Osteoblast (primary cell): ENCODE measurements at regions not wholly inside any gene's neighbourhood (a gene's known extent, or its start where the extent isn't known, plus 50 kb on each side); places are given as distances from the start of the nearest gene placed in this dataset.

ENCODE experiments used
- DNase-seq: peaks from one replicate; pipeline ENCODE4 v3.0.0; 2011; ENCODE audit warnings: low spot score, mixed read lengths; ENCODE audit not compliant: insufficient read length; ENCODE audit errors: missing footprints
- H2AFZ ChIP-seq: 2 replicates; pipeline ENCODE4 v1.6.0; 2011; ENCODE audit warnings: mild to moderate bottlenecking, low read length
- H3K27ac ChIP-seq: 2 replicates; pipeline ENCODE4 v1.5.1; 2011; ENCODE audit warnings: mild to moderate bottlenecking, low read depth, low read length, moderate library complexity
- H3K27me3 ChIP-seq: 2 replicates; pipeline ENCODE4 v1.6.0; 2012; ENCODE audit warnings: mild to moderate bottlenecking, control low read depth, inconsistent platforms, low read length, moderate library complexity; ENCODE audit not compliant: insufficient read depth
- H3K36me3 ChIP-seq: 2 replicates; pipeline ENCODE4 v1.5.1; 2011; ENCODE audit warnings: mild to moderate bottlenecking, low read length, control low read depth, moderate library complexity; ENCODE audit not compliant: insufficient read depth
- H3K4me1 ChIP-seq: 2 replicates; pipeline ENCODE4 v1.5.1; 2011; ENCODE audit warnings: mild to moderate bottlenecking, low read length, control low read depth, moderate library complexity; ENCODE audit not compliant: insufficient read depth
- H3K4me2 ChIP-seq: 2 replicates; pipeline ENCODE4 v1.6.0; 2011; ENCODE audit warnings: mild to moderate bottlenecking, low read length; ENCODE audit not compliant: insufficient read depth
- H3K4me3 ChIP-seq: fragments of 200-600 bp; sonication (generic); 3 replicates; pipeline ENCODE4 v1.5.1; 2012; ENCODE audit warnings: mild to moderate bottlenecking, low read length, inconsistent platforms; ENCODE audit not compliant: insufficient read depth
- H3K79me2 ChIP-seq: 2 replicates; pipeline ENCODE4 v1.6.0; 2012; ENCODE audit warnings: mild to moderate bottlenecking, low read length, control low read depth, inconsistent platforms; ENCODE audit not compliant: insufficient read depth
- H3K9me3 ChIP-seq: 2 replicates; pipeline ENCODE4 v1.5.1; 2011; ENCODE audit warnings: low read depth, low read length, control low read depth
- H4K20me1 ChIP-seq: 2 replicates; pipeline ENCODE4 v1.6.0; 2012; ENCODE audit warnings: mild to moderate bottlenecking, low read length, control low read depth; ENCODE audit not compliant: insufficient read depth
- TF ChIP-seq, protein P1 (sequence below): IDR thresholded peaks from 2 replicates; pipeline ENCODE4 v1.5.1; 2011; ENCODE audit warnings: mild to moderate bottlenecking, low read depth, low read length, moderate library complexity; ENCODE audit errors: extremely low read depth

- no peak overlapping the region for H2AFZ ChIP-seq
- no peaks in the 10 kb centered on the region for H3K79me2 ChIP-seq
- no peak for DNase-seq
- H3K4me3 ChIP-seq, result no peak overlapping the region
- no peak overlapping the region for H3K27ac ChIP-seq
- no peaks in the 10 kb centered on the region for H3K36me3 ChIP-seq
- no peaks in the 10 kb centered on the region for H3K27me3 ChIP-seq
- TF ChIP-seq, protein P1, sequence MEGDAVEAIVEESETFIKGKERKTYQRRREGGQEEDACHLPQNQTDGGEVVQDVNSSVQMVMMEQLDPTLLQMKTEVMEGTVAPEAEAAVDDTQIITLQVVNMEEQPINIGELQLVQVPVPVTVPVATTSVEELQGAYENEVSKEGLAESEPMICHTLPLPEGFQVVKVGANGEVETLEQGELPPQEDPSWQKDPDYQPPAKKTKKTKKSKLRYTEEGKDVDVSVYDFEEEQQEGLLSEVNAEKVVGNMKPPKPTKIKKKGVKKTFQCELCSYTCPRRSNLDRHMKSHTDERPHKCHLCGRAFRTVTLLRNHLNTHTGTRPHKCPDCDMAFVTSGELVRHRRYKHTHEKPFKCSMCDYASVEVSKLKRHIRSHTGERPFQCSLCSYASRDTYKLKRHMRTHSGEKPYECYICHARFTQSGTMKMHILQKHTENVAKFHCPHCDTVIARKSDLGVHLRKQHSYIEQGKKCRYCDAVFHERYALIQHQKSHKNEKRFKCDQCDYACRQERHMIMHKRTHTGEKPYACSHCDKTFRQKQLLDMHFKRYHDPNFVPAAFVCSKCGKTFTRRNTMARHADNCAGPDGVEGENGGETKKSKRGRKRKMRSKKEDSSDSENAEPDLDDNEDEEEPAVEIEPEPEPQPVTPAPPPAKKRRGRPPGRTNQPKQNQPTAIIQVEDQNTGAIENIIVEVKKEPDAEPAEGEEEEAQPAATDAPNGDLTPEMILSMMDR, result no peak
- H3K9me3 ChIP-seq, result no peaks in the 10 kb centered on the region
- no peak overlapping the region for H3K4me2 ChIP-seq
- H3K4me1 ChIP-seq, result no peaks in the 10 kb centered on the region
- H4K20me1 ChIP-seq, result no peaks in the 10 kb centered on the region
Measured at GRCh38 chr4:35167385-35167784, 1076.9 kb downstream of the ARAP2 start.

- no peak for DNase-seq
- Histone ChIP-seq H3K4me1 (no peaks in the 10 kb centered on the region), H4K20me1 (no peaks in the 10 kb centered on the region), H3K4me2 (no peak overlapping the region), H2AFZ (no peak overlapping the region), H3K27ac (no peak overlapping the region), H3K9me3 (peaks cover 7% of the 10 kb centered on the region), H3K27me3 (no peaks in the 10 kb centered on the region), H3K4me3 (no peak overlapping the region), H3K79me2 (no peaks in the 10 kb centered on the region), H3K36me3 (no peaks in the 10 kb centered on the region)
- TF ChIP-seq, protein P1, result no peak
Measured at GRCh38 chr4:35175487-35175886, 1068.8 kb downstream of the ARAP2 start.

DNA sequence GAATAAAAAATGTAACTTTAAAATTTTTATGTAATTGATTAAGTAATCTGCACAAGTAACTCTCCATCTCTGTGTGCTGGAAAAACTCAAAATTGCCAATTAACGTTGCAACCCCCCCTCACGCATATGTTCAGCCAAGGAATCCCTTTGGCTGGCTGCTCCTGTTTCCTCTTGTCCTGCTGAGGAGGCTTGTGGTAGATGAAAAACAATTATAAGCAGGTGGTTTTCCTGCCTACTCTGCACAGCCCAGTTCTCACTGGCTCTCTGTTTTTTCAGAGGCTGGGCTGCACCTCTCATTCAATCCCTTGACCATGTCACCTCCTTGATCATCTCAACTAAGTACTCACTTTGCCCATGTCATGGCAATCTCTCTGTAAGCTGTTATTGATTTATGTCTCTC lies 1068.4 kb downstream of the ARAP2 start:
- H3K9me3 ChIP-seq, result peaks cover 7% of the 10 kb centered on the region
- H3K27ac ChIP-seq, result no peak overlapping the region
- H3K36me3 ChIP-seq, result no peaks in the 10 kb centered on the region
- no peaks in the 10 kb centered on the region for H3K79me2 ChIP-seq
- H3K27me3 ChIP-seq, result no peaks in the 10 kb centered on the region
- H3K4me3 ChIP-seq, result no peak overlapping the region
- no peak overlapping the region for H2AFZ ChIP-seq
- H4K20me1 ChIP-seq, result no peaks in the 10 kb centered on the region
- H3K4me2 ChIP-seq, result no peak overlapping the region
- TF ChIP-seq, protein P1, result no peak
- DNase-seq, result no peak
- H3K4me1 ChIP-seq, result no peaks in the 10 kb centered on the region

GRCh38 chr4:35182451-35182850 lies 1061.9 kb downstream of the ARAP2 start:
- H3K4me2 ChIP-seq, result no peak overlapping the region
- no peak overlapping the region for H3K4me3 ChIP-seq
- TF ChIP-seq, protein P1, result no peak
- no peak overlapping the region for H3K27ac ChIP-seq
- H3K36me3 ChIP-seq, result no peaks in the 10 kb centered on the region
- no peaks in the 10 kb centered on the region for H3K79me2 ChIP-seq
- H3K4me1 ChIP-seq, result no peaks in the 10 kb centered on the region
- no peak overlapping the region for H2AFZ ChIP-seq
- peaks cover 7% of the 10 kb centered on the region for H3K9me3 ChIP-seq
- no peaks in the 10 kb centered on the region for H4K20me1 ChIP-seq
- DNase-seq, result no peak
- H3K27me3 ChIP-seq, result no peaks in the 10 kb centered on the region
